Dedifferentiated amniotic fluid mesenchymal stem cell (primary cell): ENCODE measurements at regions not wholly inside any gene's neighbourhood (a gene's known extent, or its start where the extent isn't known, plus 50 kb on each side); places are given as distances from the start of the nearest gene placed in this dataset.
"Not testable (repeated sequence)": the region's sequence is repeated elsewhere in the genome, so short reads cannot be mapped to it uniquely, and the experiment has no call there.

Experiments used
- DNase-seq: peaks from one replicate; pipeline ENCODE4 v3.0.0-alpha.2; 2016; ENCODE audit errors: extremely low spot score

DNA sequence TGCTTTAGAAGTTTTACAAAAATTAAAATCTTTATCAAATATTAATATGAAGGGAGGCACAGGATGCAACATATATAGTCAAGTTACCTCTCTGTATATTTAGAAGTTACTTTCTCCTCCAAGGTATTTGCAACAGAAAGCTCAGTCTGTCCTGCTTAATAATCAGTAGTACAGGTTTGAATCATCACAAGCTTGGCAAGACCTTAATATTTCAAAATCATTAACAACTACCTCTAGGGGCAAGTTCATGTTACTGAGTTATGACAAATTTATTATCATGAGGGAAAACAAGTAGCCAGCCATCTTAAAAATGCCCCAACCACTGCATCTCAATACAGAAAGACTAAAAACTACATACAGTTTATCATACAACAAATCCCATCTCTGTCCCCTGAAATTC lies 116.0 kb downstream of the PMAIP1 start:
- not testable (repeated sequence) for DNase-seq

DNA sequence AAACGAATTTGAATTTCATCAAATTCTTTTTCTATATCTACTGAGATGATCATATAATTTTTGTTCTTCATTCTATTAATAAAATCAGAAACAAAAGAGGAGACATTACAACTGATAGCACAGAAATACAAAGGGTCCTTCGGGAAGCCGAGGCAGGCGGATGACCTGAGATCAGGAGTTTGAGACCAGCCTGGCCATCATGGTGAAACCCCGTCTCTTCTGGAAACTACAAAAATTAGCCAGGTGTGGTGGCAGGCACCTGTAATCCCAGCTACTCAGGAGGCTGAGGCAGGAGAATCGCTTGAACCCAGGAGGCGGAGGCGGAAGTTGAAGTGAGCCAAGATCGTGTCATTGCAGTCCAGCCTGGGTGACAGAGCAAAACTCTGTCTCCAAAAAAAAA lies 113.4 kb downstream of the PMAIP1 start:
- DNase-seq: not testable (repeated sequence)

DNA sequence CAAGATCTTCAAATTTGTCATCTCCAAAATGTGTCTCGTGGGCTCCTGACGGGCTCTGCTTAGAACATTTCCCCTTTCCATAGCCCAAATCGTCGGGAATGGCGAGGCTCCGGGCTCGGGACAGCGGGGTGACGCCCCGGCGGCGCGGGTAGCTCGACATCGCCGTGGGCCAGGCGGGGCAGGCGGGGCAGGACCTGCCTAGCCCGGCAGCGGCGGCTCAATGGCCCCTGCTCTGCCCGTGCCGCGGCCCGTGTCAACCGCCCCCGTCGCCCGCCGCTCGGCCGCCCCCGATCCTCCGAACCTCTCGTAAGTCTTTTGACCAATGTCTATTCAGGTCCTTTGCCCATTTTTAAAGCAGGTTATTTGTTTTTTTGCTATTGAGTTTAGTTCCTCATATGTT lies 111.2 kb downstream of the PMAIP1 start:
- DNase-seq: no peak

DNA sequence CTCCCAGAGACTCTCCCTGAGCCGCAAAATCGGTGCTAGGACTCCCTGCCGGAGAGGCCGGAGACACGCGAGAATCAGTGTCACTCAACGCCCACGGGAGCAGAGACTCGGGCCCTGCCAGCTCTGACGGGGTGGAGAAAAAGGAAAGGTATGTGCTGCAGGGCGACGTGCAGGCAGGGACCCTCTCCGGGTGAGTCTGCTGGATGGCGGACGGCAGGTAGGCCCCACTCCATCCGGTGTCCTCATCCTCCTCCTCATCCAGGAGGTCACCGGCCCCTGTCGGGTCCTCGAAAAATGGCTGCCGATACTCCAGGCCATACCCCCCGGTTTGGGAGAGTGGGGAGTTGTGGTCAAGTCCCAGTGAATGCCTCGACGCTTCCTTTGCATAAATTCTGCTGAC lies 110.7 kb downstream of the PMAIP1 start:
- DNase-seq: no peak

DNA sequence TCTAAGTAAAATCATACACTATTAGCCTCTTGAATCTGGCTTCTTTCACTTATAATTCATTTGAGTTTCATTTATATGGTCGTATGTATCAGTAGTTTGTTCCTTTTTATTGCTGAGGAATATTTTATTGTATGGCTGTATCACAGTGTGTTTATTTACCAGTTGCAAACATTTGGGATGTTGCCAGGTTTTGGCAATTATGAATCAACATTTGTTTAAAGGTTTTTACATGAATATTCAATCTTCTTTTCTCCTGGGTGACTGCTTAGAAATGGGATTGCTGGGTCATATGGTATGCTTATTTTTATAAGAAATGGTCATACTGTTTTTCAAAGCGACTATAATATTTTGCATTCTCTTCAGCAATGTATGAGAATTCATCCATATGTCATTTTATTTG lies 107.9 kb downstream of the PMAIP1 start:
- DNase-seq: no peak

DNA sequence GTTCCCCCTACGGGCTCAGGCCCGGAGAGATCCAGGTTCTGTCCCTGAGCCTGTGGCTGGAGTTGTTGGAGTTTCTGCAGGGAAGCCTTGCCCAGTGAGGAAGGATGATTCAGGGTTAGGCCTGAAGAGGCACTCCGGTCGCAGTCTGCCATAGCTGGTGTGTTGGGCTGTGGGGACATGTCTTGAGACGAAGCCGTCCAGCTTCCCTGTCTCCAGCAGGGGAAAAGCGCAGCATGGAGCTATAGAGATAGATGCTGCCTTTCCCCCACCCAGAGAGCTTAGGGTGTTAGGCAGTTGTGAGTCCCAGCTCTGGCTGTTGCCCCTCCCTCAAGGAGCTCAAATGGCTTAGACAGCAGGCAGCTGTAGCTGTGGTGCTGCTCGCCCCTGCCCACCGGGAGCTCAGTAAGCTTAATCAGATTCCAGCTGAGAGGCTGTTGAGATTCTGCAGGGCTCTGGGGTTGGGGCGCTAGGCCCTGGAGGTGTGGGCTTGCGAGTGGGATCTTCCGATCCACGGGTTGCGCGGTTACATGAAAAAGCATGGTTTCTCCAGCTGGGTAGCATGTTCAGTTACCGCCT lies 103.9 kb downstream of the PMAIP1 start:
- DNase-seq: no peak

DNA sequence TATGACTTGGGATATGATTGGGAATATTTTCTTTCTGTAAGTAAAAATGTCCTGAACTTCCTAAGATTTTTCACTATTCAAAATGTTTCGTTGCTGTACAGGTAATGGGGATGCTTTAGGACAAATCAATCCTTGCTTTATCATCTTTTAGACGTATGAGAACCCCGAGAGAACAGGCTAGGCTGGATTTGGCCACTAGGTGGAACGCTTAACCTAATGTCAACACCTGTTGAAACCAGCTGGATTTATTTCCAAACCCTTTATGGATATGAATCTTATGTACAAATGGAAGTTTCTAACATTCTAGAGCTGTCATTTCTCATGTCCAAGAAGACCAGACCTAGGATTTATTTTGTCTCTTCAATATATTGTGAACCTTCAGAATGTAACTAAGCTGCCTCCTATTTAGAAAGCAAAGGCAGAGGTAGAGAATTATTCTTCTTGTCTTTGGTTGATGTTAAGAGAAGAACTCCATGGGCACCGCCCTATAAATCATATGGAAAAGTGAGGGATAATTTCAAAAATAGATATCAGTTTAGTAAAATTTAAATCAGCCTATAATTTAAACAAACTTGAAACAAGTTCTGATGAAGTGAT lies 96.7 kb downstream of the PMAIP1 start:
- peak; percentile 81 for DNase-seq

DNA sequence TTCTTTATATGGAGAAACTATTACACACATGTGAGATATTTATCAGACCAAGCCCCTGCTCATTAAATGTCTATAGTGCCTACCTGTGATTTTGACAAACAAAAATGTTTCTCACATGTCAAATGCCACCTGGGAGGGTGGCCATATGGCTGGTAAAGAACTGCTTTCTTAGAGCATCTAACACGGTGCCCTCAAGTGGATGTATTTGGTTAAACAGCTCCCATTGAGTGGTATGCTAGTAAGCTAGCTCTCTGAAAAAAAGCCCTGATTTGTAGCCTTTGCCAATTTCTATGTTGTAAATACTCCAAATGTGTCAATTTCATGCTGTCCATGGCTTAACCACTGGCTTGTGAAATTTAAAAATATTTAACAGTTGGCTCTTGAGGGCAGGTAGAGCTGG lies 94.6 kb downstream of the PMAIP1 start:
- no peak for DNase-seq

DNA sequence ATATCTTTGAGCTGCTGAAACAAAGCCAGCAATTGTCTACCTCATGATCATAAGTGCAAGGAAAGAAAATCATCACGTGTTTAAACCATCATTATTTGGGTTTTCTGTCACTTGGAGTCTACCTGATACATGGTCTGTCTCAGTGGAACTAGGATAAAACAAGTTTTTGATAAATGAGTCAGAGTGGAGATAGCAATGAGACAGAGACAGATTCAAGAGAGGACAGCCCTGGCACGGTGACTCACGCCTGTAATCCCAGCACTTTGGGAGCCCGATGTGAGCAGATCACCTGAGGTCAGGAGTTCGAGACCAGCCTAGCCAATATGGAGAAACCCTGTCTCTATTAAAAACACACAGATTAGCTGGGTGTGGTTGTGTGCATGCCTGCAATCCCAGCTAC lies 93.8 kb downstream of the PMAIP1 start:
- DNase-seq: no peak

DNA sequence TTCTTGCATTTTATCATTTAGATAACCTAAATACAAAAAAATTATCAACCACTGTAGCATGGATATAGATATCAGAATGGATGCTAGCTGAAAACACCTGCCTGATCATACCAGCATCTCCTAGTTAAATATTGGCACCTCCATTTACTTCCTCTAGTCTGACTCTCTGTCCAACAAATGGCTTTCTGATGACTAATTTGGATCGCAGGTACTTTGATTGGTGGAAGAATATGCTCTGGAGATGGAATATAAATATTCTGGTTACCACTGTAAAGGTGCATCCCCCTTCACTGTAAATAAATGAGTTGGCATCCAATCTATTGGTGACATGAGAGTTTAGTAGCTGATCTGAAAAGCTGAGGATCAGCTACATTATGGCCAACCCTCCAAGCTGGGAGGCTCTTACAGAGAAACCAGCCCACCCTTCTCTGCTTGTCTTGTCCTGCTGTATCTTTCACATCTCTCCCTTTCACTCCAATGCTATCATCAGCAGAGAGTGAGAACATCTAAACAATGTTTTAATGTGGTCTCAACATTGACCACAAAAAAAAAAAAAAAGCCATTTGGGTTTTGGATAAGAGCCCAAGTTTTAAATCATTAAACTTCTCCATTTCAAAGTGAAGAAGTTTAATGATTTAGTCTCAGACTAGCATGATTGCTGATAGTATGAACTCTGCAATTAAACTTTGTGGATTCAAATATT lies 90.5 kb downstream of the PMAIP1 start:
- no peak for DNase-seq

DNA sequence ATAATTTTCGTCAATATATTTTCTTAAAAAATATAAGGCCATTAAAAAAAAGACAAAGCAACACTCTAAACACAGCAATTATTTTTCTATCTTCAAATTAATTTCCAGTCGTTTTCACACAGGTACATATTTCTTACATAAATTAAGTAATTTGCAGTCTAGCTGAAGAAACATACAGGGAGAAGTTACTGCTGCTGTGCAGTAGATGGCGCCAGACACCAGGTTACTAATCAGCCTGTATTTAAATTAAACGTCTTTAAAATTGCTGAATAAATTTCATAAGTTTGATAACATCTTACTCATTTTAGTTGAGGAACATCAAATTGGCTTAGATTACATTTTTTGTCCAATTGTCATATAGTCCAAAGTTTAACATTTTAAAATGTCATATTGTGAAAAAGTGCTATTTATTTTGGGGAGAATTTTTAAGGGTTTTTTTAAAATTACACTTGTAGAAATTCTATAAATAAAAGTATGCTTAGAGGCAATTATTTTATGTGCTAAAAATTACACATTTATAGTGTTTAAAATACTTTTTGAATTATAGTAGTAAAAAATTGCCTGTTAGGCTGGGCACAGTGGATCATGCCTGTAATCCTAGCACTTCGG lies 88.4 kb downstream of the PMAIP1 start:
- peak; percentile 61 for DNase-seq

DNA sequence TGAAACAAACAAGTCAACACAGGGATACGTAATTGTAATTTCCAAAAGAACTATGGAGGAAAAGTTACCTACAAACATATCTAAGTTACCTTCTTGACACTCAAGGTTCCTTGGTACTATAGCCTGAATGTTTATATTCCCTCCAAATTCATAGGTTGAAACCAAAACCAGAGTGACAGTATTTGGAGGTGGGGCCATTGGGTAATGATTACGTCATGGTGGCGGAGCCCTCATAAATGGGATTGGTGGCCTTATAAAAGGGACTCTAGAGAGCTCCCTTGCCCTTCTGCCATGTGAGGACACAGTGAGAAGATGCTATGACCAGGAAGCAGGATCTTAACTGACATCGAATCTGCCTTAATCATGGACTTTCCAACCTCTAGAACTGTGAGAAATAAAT lies 87.3 kb downstream of the PMAIP1 start:
- DNase-seq: no peak

DNA sequence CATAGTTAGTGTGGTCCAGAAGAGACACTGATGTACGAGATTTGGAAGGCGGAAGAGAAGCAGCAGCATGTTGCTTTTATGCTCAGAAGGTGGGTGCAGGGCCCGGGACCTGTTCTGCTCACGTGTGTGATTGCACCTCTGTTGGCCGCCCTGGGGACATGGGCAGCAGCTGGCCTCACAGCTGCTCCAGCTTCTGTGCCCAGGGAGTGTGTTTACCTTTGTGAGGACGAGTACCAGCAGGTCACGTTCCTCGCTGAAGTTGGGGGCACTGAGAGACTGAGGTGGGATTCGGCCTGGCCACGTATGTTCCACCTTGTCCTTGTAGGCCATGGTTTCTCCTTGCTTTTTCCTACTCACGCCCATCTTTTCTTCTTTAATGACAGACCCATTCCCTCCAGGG lies 86.3 kb downstream of the PMAIP1 start:
- DNase-seq: no peak

DNA sequence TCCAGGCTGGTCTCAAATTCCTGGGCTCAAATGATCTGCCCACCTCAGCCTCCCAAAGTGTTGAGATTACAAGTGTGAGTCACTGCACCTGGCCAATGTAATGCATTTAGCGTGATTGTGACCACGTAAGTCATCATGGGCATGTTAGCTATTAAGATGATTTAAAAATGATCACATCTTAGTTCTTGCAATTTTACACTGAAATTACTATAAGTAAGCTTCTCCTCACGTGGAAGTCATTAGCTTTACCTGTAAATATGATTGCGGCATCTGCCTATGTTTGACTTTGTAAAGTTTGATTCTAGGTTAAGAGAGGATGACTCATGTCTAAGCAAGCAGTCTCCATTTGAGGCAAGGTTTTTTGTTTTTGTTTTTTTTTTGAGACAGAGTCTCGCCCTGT lies 85.5 kb downstream of the PMAIP1 start:
- DNase-seq: no peak

DNA sequence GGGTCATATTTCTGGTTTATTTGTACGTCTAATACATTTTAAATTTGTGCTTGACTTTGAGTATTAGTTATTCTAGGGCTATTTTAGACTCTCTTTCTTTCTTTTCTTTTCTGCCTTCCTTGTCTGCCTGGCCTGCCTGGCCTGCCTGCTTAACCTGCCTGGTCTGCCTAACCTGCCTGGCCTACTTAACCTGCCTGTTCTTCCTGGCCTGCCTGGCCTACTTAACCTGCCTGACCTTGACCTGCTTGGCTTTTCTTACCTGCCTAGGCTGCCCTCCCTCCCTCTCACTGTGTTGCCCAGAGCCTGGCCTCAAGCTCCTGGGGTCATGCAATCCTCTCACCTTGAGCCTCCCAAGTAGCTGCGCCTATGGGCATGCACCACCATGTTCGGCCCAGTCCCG lies 83.7 kb downstream of the PMAIP1 start:
- DNase-seq: no peak

DNA sequence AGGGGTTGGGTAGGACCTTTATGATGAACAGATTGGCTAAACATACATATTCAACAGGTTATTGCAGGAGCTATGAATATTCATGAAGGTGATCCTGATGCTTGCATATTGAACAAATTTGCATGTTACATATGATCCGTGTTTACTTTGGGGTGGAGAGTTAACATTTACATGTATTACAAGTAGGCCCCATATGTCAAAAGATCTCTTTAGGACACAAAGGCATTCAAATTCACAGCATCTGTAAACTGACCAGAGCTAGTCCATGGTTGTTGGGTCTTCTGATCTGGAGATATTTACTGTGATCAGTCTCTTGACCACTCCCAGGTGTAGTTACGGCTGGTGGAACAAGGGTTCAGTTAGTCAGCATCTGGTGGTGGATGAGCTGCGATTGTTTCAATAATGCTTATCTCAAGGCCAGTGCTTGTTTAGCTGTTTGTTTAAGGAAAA lies 80.4 kb downstream of the PMAIP1 start:
- no peak for DNase-seq

DNA sequence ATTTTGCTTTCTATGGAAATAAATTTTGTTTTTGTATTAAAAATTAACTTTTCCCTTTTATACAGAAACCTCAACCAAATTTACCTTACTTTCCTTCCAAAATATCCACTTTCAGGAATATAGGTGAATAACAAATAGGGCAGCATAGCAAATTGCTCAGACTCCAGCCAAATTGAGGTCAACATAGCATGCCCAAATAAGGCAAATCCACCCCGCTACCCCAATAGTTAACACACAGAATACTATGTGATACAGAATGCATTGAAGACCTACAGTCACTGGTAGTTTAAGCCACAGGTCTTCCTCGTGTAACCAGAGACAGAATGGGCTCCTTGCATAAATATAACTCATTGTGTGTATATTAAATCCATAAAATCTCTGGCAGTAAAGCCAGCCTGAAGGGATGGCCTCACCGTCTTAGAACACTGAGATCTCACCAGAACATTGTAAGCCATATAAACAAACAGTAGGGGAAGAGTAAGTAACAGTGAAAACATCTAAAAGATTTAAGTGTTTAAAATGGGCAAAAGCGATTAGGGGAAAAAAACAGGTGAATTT lies 72.2 kb downstream of the PMAIP1 start:
- DNase-seq: no peak

DNA sequence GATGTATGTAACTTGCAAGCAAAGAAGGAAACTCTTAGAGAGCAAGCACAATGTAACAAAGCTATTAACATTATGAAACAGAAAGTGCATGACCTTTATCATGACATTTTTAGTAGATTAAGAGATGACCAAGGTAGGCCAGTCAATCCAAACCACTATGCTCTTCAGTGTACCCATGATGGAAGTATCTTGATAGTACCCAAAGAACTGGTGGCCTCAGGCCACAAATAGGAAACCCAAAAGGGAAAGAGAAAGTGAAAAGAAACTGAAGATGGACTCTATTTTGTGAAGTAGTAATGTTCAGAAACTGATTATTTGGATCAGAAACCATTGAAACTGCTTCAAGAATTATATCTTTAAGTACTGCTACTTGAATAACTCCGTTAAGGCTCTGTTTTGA lies 71.3 kb downstream of the PMAIP1 start:
- DNase-seq: not testable (repeated sequence)

DNA sequence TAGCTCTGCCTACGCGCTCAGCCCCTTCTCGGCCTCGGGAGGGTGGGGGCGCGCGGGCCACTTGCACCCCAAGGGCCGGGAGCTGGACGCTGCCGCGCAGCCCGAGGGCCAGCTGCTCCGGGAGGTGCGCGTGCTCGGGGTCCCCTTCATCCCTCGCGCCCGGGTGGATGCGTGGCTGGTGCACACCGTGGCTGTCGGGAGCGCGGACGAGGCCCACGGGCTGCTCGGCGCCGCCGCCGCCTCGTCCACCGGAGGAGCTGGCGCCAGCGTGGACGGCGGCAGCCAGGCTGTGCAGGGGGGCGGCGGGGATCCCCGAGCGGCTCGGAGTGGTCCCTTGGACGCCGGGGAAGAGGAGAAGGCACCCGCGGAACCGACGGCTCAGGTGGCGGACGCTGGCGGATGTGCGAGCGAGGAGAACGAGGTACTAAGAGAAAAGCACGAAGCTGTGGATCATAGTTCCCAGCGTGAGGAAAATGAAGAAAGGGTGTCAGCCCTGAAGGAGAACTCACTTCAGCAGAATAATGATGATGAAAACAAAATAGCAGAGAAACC lies 69.8 kb downstream of the PMAIP1 start:
- DNase-seq: not testable (repeated sequence)

DNA sequence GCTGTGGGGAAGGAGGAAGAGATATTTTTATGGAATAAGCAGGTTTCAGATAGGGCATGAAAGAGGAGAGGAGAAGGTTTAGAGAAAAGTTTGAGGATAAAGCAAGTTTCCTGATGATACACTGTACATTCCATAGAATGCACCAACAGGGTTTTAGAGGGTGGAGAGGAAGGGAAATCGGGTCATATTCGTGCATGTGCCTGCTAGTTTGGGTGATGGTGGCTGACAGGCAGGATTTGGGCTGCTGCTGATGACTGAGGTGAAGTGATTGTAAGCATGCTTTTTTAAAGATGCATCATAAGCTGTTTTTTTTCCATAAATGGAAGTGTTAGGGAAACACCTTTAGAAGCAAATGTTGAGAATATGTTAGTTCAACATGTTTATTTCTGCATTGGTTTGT lies 68.8 kb downstream of the PMAIP1 start:
- DNase-seq: no peak

DNA sequence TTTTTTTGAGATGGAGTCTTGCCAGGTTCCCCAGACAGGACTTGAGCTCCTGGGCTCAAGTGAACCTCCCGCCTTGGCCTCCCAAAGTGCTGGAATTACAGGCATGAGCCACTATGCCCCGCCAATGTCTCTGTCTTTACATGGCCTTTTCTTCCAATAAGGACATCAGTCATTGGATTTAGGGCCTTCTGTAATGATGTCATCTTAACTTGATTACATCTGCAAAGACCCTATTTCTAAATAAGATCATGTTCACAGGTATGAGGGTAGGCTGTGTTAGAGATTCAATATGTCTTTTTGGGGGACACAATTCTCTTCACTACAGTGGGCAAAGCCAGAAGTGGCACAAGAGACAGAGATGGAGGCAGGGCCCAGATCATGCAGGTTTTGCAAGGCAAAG lies 68.1 kb downstream of the PMAIP1 start:
- DNase-seq: no peak

DNA sequence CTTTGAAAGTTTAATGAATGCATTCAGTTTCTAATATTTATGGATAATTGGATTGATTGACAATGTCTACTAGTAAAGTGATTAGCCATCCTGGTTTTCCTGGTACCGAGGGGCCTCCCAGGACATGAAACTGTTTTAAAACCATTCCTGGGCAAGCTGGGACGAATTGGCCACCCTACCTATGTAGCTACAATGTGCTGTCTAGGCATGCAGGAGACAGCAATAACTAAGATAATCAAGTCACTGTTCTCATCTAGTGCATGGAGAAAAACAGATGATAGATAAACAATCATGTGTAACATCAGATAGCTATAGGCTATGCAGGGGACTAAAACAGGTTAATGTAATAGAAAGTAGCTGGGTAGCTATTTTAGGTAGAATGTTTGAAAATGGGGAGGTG lies 67.1 kb downstream of the PMAIP1 start:
- no peak for DNase-seq
